Liver (tissue), 3 donors: ENCODE measurements at regions not wholly inside any gene's neighbourhood (a gene's known extent, or its start where the extent isn't known, plus 50 kb on each side); places are given as distances from the start of the nearest gene placed in this dataset.

Experiments used
- ATF3 ChIP-seq: IDR thresholded peaks from 2 replicates; pipeline ENCODE4 v1.6.1; 2016; ENCODE audit warnings: antibody characterized with exemption
- CTCF ChIP-seq: fragments of 150-350 bp; IDR thresholded peaks from 2 replicates; pipeline ENCODE4 v1.5.1; 2017; ENCODE audit warnings: improper control_type of control experiment, low read depth, low read length; ENCODE audit not compliant: missing input control
- EGR1 ChIP-seq, 2 donors: IDR thresholded peaks; 2 replicates each; pipeline ENCODE4 v1.6.1; 2016 to 2018; ENCODE audit warnings: antibody characterized with exemption in 2 of 2, low read depth in 2 of 2
- GABPA ChIP-seq, 2 donors: IDR thresholded peaks in 1 of 2; conservative IDR thresholded peaks in 1 of 2; 2 replicates each; pipeline ENCODE4 v1.6.1; 2016; ENCODE audit warnings: antibody characterized with exemption in 2 of 2, mild to moderate bottlenecking in 1 of 2, moderate library complexity in 1 of 2
- HNF4G ChIP-seq: IDR thresholded peaks from 2 replicates; pipeline ENCODE4 v1.6.1; 2016; ENCODE audit warnings: antibody characterized with exemption
- JUND ChIP-seq, 2 donors: IDR thresholded peaks; 2 replicates each; pipeline ENCODE4 v1.6.1; 2016; ENCODE audit warnings: antibody characterized with exemption in 2 of 2
- MAX ChIP-seq: IDR thresholded peaks from 2 replicates; pipeline ENCODE4 v1.6.1; 2016; ENCODE audit warnings: antibody characterized with exemption
- RAD21 ChIP-seq, 2 donors: IDR thresholded peaks; 2 replicates each; pipeline ENCODE4 v1.6.1; 2016; ENCODE audit warnings: antibody characterized with exemption in 2 of 2, mild to moderate bottlenecking in 2 of 2
- REST ChIP-seq: IDR thresholded peaks from 2 replicates; pipeline ENCODE4 v1.6.1; 2016; ENCODE audit warnings: antibody characterized with exemption, mild to moderate bottlenecking
- RXRA ChIP-seq, 2 donors: IDR thresholded peaks; 2 replicates each; pipeline ENCODE4 v1.6.1; 2017 to 2018; ENCODE audit warnings: antibody characterized with exemption in 2 of 2, mild to moderate bottlenecking in 1 of 2
- SP1 ChIP-seq: IDR thresholded peaks from 2 replicates; pipeline ENCODE4 v1.6.1; 2018; ENCODE audit warnings: antibody characterized with exemption, mild to moderate bottlenecking
- TAF1 ChIP-seq: conservative IDR thresholded peaks from 2 replicates; pipeline ENCODE4 v1.6.1; 2016; ENCODE audit warnings: antibody characterized with exemption, mild to moderate bottlenecking
- YY1 ChIP-seq: IDR thresholded peaks from 2 replicates; pipeline ENCODE4 v1.6.1; 2016; ENCODE audit warnings: antibody characterized with exemption, mild to moderate bottlenecking
- ZBTB33 ChIP-seq: IDR thresholded peaks from 2 replicates; pipeline ENCODE4 v1.6.1; 2016; ENCODE audit warnings: antibody characterized with exemption
- donor health status: healthy.
- donor health status: healthy.

- TF ChIP-seq SP1 (no peak), CTCF (no peak), RAD21 (IDR thresholded peaks at IDR 0.05) (no peak), TAF1 (no peak), MAX (no peak), JUND (IDR thresholded peaks at IDR 0.05) (no peak), GABPA (IDR thresholded peaks at IDR 0.05 in 1 of 2, conservative IDR thresholded peaks at IDR 0.05 in 1 of 2) (no peak), EGR1 (IDR thresholded peaks at IDR 0.05; ENCODE audit: low read depth in 2 of 2) (no peak), REST (no peak), ATF3 (no peak), YY1 (no peak), RXRA (IDR thresholded peaks at IDR 0.05) (no peak), ZBTB33 (no peak), HNF4G (no peak)
These were observed 892.9 kb downstream of the OLFM4 start for GRCh38 chr13:53921473-53921872.
